ENCODE measurements at regions not wholly inside any gene's neighbourhood (a gene's known extent, or its start where the extent isn't known, plus 50 kb on each side); places are given as distances from the start of the nearest gene placed in this dataset.
"Not testable (repeated sequence)": the region's sequence is repeated elsewhere in the genome, so short reads cannot be mapped to it uniquely, and the experiment has no call there.

GRCh38 chr3:118512301-118512700, 522.3 kb downstream of the IGSF11 start:
- no peak for DNase-seq (ENCODE audit: low read depth)
- no peak for TF ChIP-seq CTCF (IDR thresholded peaks at IDR 0.05; ENCODE audit: insufficient read depth, low read depth, low read length)
- H3K4me3 ChIP-seq (ENCODE audit: low read depth, low read length) = no peak overlapping the region

- no peak for DNase-seq (ENCODE audit: low read depth)
- no peak overlapping the region for H3K4me3 ChIP-seq (ENCODE audit: low read depth, low read length)
- no peak for TF ChIP-seq CTCF (IDR thresholded peaks at IDR 0.05; ENCODE audit: insufficient read depth, low read depth, low read length)
Observed at GRCh38 chr3:118525077-118525476, 509.6 kb downstream of the IGSF11 start.

GRCh38 chr3:118526758-118527513, 507.7 kb downstream of the IGSF11 start:
- TF ChIP-seq CTCF (IDR thresholded peaks at IDR 0.05; ENCODE audit: insufficient read depth, low read depth, low read length) = no peak
- DNase-seq (ENCODE audit: low read depth) = no peak
- no peak overlapping the region for H3K4me3 ChIP-seq (ENCODE audit: low read depth, low read length)

GRCh38 chr3:118527514-118528044, 507.1 kb downstream of the IGSF11 start:
- no peak for DNase-seq (ENCODE audit: low read depth)
- H3K4me3 ChIP-seq (ENCODE audit: low read depth, low read length) = no peak overlapping the region
- no peak for TF ChIP-seq CTCF (IDR thresholded peaks at IDR 0.05; ENCODE audit: insufficient read depth, low read depth, low read length)

- no peak for DNase-seq (ENCODE audit: low read depth)
- TF ChIP-seq CTCF (IDR thresholded peaks at IDR 0.05; ENCODE audit: insufficient read depth, low read depth, low read length) = no peak
- no peak overlapping the region for H3K4me3 ChIP-seq (ENCODE audit: low read depth, low read length)
Observed at GRCh38 chr3:118529554-118529953, 505.1 kb downstream of the IGSF11 start.

GRCh38 chr3:118530350-118530922, 504.2 kb downstream of the IGSF11 start:
- DNase-seq (ENCODE audit: low read depth) = no peak
- no peak for TF ChIP-seq CTCF (IDR thresholded peaks at IDR 0.05; ENCODE audit: insufficient read depth, low read depth, low read length)
- no peak overlapping the region for H3K4me3 ChIP-seq (ENCODE audit: low read depth, low read length)

GRCh38 chr3:118530927-118531356, 503.7 kb downstream of the IGSF11 start:
- not testable (repeated sequence) for DNase-seq (ENCODE audit: low read depth); H3K4me3 ChIP-seq (ENCODE audit: low read depth, low read length)
